Body of pancreas (tissue), 4 donors: ENCODE measurements at regions not wholly inside any gene's neighbourhood (a gene's known extent, or its start where the extent isn't known, plus 50 kb on each side); places are given as distances from the start of the nearest gene placed in this dataset.

Experiments
- ATAC-seq: fragments of 150-250 bp; one replicate; pipeline ENCODE4 v1.9.1; 2016
- DNase-seq, 4 donors: peaks; one replicate each; pipeline ENCODE4 v3.0.0-alpha.2; 2019
- H3K27ac ChIP-seq, 4 donors: fragments of 200-600 bp; sonication (generic); 1 replicate in 3 of 4; 2 replicates in 1 of 4; pipeline versions ENCODE4 v1.5.1 to v1.6.1; 2016 to 2019; ENCODE audit warnings: mild to moderate bottlenecking in 1 of 4, mixed read lengths in 1 of 4, moderate library complexity in 1 of 4
- H3K27me3 ChIP-seq, 2 donors: fragments of 200-600 bp; sonication (generic); one replicate each; pipeline ENCODE4 v1.6.0; 2016; ENCODE audit warnings: mild to moderate bottlenecking in 1 of 2
- H3K36me3 ChIP-seq, 2 donors: fragments of 200-600 bp; sonication (generic); replicated peaks in 1 of 2; 2 replicates each; pipeline ENCODE4 v1.5.1; 2016; ENCODE audit warnings: low read depth in 2 of 2; ENCODE audit not compliant: insufficient read depth in 1 of 2
- H3K4me1 ChIP-seq: fragments of 200-600 bp; sonication (generic); one replicate; pipeline ENCODE4 v1.6.0; 2016
- H3K4me3 ChIP-seq, 2 donors: fragments of 200-600 bp; sonication (generic); 1 replicate in 1 of 2; 2 replicates in 1 of 2; pipeline ENCODE4 v1.5.1; 2016 to 2019
- H3K9me3 ChIP-seq, 3 donors: fragments of 200-600 bp; sonication (generic); 1 replicate in 2 of 3; 2 replicates in 1 of 3; pipeline ENCODE4 v1.5.1; 2016
- CTCF ChIP-seq, 7 experiments: fragments of 450-650 bp in 4 of 7; fragments of 200-600 bp in 3 of 7; sonication (generic) in 3 of 7; IDR thresholded peaks; one replicate each; pipeline ENCODE4 v1.5.1; 2016 to 2019; ENCODE audit warnings: antibody characterized with exemption in 7 of 7
- POLR2A ChIP-seq, 3 donors: fragments of 450-650 bp; IDR thresholded peaks; one replicate each; pipeline ENCODE4 v1.6.1; 2016; ENCODE audit warnings: antibody characterized with exemption in 3 of 3, mild to moderate bottlenecking in 2 of 3
- WGBS, 2 donors: methylation state at CpG; one replicate each; pipeline ENCODE4 v1.1.5; 2017; 5-methylcytosine and 5-hydroxymethylcytosine counted together
- intact Hi-C: fragments of 100-400 bp; cut with DNase I; formaldehyde crosslinking; loops from one replicate; pipeline ENCODE4 v1.15.1; 2023

GRCh38 chr4:31964685-31965084, 1244.5 kb downstream of the PCDH7 start:
- H3K27ac ChIP-seq, result no peak overlapping the region
- TF ChIP-seq CTCF (IDR thresholded peaks at IDR 0.05), result no peak
- TF ChIP-seq POLR2A (IDR thresholded peaks at IDR 0.05), result no peak
- ATAC-seq, result no peak
- no peak overlapping the region for H3K4me3 ChIP-seq
- H3K4me1 ChIP-seq, result no peaks in the 10 kb centered on the region
- DNase-seq, result no peak
- H3K36me3 ChIP-seq, result no peaks in the 10 kb centered on the region
- intact Hi-C loops, result no loop called here
- no peaks in the 10 kb centered on the region for H3K9me3 ChIP-seq
- WGBS, 2 donors, result 54 to 69% methylated on average over 3 of the region's 3 CpGs
- no peaks in the 10 kb centered on the region for H3K27me3 ChIP-seq

- no peaks in the 10 kb centered on the region for H3K27me3 ChIP-seq
- TF ChIP-seq CTCF (IDR thresholded peaks at IDR 0.05) (no peak), POLR2A (IDR thresholded peaks at IDR 0.05) (no peak)
- H3K4me3 ChIP-seq, result no peak overlapping the region
- ATAC-seq (no peak), DNase-seq (no peak)
- H3K9me3 ChIP-seq, result no peaks in the 10 kb centered on the region
- H3K27ac ChIP-seq, result no peak overlapping the region
- no peaks in the 10 kb centered on the region for H3K4me1 ChIP-seq
- intact Hi-C loops, result no loop called here
- no peaks in the 10 kb centered on the region for H3K36me3 ChIP-seq
- 50 to 53% methylated on average over 2 of the region's 2 CpGs for WGBS, 2 donors
These were observed 1248.7 kb downstream of the PCDH7 start for GRCh38 chr4:31968842-31969241.

- no peaks in the 10 kb centered on the region for H3K36me3 ChIP-seq
- no peak overlapping the region for H3K4me3 ChIP-seq
- intact Hi-C loops, result no loop called here
- no peaks in the 10 kb centered on the region for H3K9me3 ChIP-seq
- 50 to 56% methylated on average over 2 of the region's 2 CpGs for WGBS, 2 donors
- DNase-seq, result no peak
- ATAC-seq, result no peak
- TF ChIP-seq POLR2A (IDR thresholded peaks at IDR 0.05) (no peak), CTCF (IDR thresholded peaks at IDR 0.05) (no peak)
- no peaks in the 10 kb centered on the region for H3K27me3 ChIP-seq
- no peak overlapping the region for H3K27ac ChIP-seq
- H3K4me1 ChIP-seq, result no peaks in the 10 kb centered on the region
These were observed 1254.4 kb downstream of the PCDH7 start for GRCh38 chr4:31974490-31975002.

- Histone ChIP-seq H3K36me3 (no peaks in the 10 kb centered on the region), H3K27ac (no peak overlapping the region), H3K27me3 (no peaks in the 10 kb centered on the region), H3K4me3 (no peak overlapping the region), H3K4me1 (no peaks in the 10 kb centered on the region), H3K9me3 (no peaks in the 10 kb centered on the region)
- intact Hi-C loops, result no loop called here
- ATAC-seq, result no peak
- WGBS, 2 donors, result 59 to 60% methylated on average over 2 of the region's 2 CpGs
- TF ChIP-seq CTCF (IDR thresholded peaks at IDR 0.05) (no peak), POLR2A (IDR thresholded peaks at IDR 0.05) (no peak)
- DNase-seq, result no peak
These were observed 1259.8 kb downstream of the PCDH7 start for GRCh38 chr4:31979988-31980387.

- Histone ChIP-seq H3K36me3 (no peaks in the 10 kb centered on the region), H3K27ac (no peak overlapping the region), H3K4me1 (no peaks in the 10 kb centered on the region), H3K4me3 (no peak overlapping the region), H3K27me3 (no peaks in the 10 kb centered on the region), H3K9me3 (no peaks in the 10 kb centered on the region)
- intact Hi-C loops, result no loop called here
- ATAC-seq, result no peak
- DNase-seq, result no peak
- no peak for TF ChIP-seq POLR2A (IDR thresholded peaks at IDR 0.05)
- whole genome bisulfite sequencing, 2 donors, result 84 to 88% methylated on average over 1 of the region's 1 CpG
These were observed 1263.1 kb downstream of the PCDH7 start for GRCh38 chr4:31983246-31983645.
